Anterior cingulate cortex (tissue), 58 donors: ENCODE measurements at regions not wholly inside any gene's neighbourhood (a gene's known extent, or its start where the extent isn't known, plus 50 kb on each side); places are given as distances from the start of the nearest gene placed in this dataset.
A peak's percentile ranks its signal among the peaks of the same experiment; 100 is the strongest.
"Not testable (repeated sequence)": the region's sequence is repeated elsewhere in the genome, so short reads cannot be mapped to it uniquely, and the experiment has no call there.

Source experiments
- DNase-seq, 58 donors: peaks; one replicate each; lab custom pipeline; 2025; lab: John Stamatoyannopoulos, UW

- DNase-seq: no peak
Measured at GRCh38 chr3:181292984-181293383, 303.4 kb upstream of the DNAJC19 start.

- no peak for DNase-seq
Measured at GRCh38 chr3:181290941-181291340, 301.4 kb upstream of the DNAJC19 start.

- no peak for DNase-seq
Measured at GRCh38 chr3:181289306-181289705, 299.8 kb upstream of the DNAJC19 start.

GRCh38 chr3:181288145-181288544 lies 298.6 kb upstream of the DNAJC19 start:
- DNase-seq: no peak

GRCh38 chr3:181279239-181279565 lies 289.7 kb upstream of the DNAJC19 start:
- peak in 1 of 58 donors; percentile 20 for DNase-seq

GRCh38 chr3:181278468-181279238 lies 289.1 kb upstream of the DNAJC19 start:
- DNase-seq: peak in 1 of 58 donors; percentile 11

- DNase-seq: no peak
Measured at GRCh38 chr3:181276358-181276896, 286.9 kb upstream of the DNAJC19 start.

GRCh38 chr3:181274025-181274424 lies 284.5 kb upstream of the DNAJC19 start:
- no peak for DNase-seq

- no peak for DNase-seq
Measured at GRCh38 chr3:181267312-181267711, 277.8 kb upstream of the DNAJC19 start.

GRCh38 chr3:181265750-181266333 lies 276.3 kb upstream of the DNAJC19 start:
- DNase-seq: peak in 1 of 58 donors; percentile 1

- DNase-seq: no peak
Measured at GRCh38 chr3:181264486-181264885, 274.9 kb upstream of the DNAJC19 start.

- no peak for DNase-seq
Measured at GRCh38 chr3:181253796-181254195, 264.3 kb upstream of the DNAJC19 start.

GRCh38 chr3:181252631-181253030 lies 263.1 kb upstream of the DNAJC19 start:
- DNase-seq: no peak

- peak in 1 of 58 donors; percentile 0 for DNase-seq
Measured at GRCh38 chr3:181250714-181251113, 261.2 kb upstream of the DNAJC19 start.

- no peak for DNase-seq
Measured at GRCh38 chr3:181239441-181239840, 249.9 kb upstream of the DNAJC19 start.

- no peak for DNase-seq
Measured at GRCh38 chr3:181230258-181230657, 240.7 kb upstream of the DNAJC19 start.

GRCh38 chr3:181213347-181213746 lies 223.8 kb upstream of the DNAJC19 start:
- no peak for DNase-seq

GRCh38 chr3:181212271-181212670 lies 222.7 kb upstream of the DNAJC19 start:
- no peak for DNase-seq

- DNase-seq: no peak
Measured at GRCh38 chr3:181210275-181210674, 220.7 kb upstream of the DNAJC19 start.

GRCh38 chr3:181189556-181189955 lies 200.0 kb upstream of the DNAJC19 start:
- DNase-seq: no peak

- DNase-seq: no peak
Measured at GRCh38 chr3:181183764-181184163, 194.2 kb upstream of the DNAJC19 start.

GRCh38 chr3:181183057-181183456 lies 193.5 kb upstream of the DNAJC19 start:
- not testable (repeated sequence) for DNase-seq
